ENCODE measurements at regions not wholly inside any gene's neighbourhood (a gene's known extent, or its start where the extent isn't known, plus 50 kb on each side); places are given as distances from the start of the nearest gene placed in this dataset.

GRCh38 chr4:156557920-156558319 is 413.7 kb downstream of the PDGFC start:
- TF ChIP-seq CTCF (conservative IDR thresholded peaks at IDR 0.05; ENCODE audit: low read depth, low read length) (no peak), MAZ (IDR thresholded peaks at IDR 0.05; ENCODE audit: borderline replicate concordance, low read depth, low read length) (no peak), POLR2A (IDR thresholded peaks at IDR 0.05; ENCODE audit: low read depth, low read length) (no peak), RFX5 (IDR thresholded peaks at IDR 0.05; ENCODE audit: low read depth, low read length) (no peak), MXI1 (IDR thresholded peaks at IDR 0.05; ENCODE audit: borderline replicate concordance, low read depth, low read length) (no peak), CEBPB (IDR thresholded peaks at IDR 0.05; ENCODE audit: low read depth, low read length) (no peak), MAFK (IDR thresholded peaks at IDR 0.05; ENCODE audit: low read depth, low read length) (no peak), RCOR1 (IDR thresholded peaks at IDR 0.05; ENCODE audit: insufficient replicate concordance, low read length) (no peak), RAD21 (IDR thresholded peaks at IDR 0.05; ENCODE audit: low read length) (no peak), SMC3 (IDR thresholded peaks at IDR 0.05; ENCODE audit: low read depth, low read length) (no peak), USF2 (IDR thresholded peaks at IDR 0.05; ENCODE audit: low read depth, low read length) (no peak), BHLHE40 (IDR thresholded peaks at IDR 0.05; ENCODE audit: low read depth, low read length) (no peak), ELK1 (IDR thresholded peaks at IDR 0.05; ENCODE audit: borderline replicate concordance, low read depth, low read length) (no peak), NFE2L2 (IDR thresholded peaks at IDR 0.05; ENCODE audit: low read depth, low read length) (no peak)
